ENCODE measurements at regions not wholly inside any gene's neighbourhood (a gene's known extent, or its start where the extent isn't known, plus 50 kb on each side); places are given as distances from the start of the nearest gene placed in this dataset.

- DNase-seq (ENCODE audit: low read depth): no peak
- TF ChIP-seq CTCF (IDR thresholded peaks at IDR 0.05; ENCODE audit: low read depth, low read length, missing control alignments): no peak
Observed at GRCh38 chr13:76014406-76015318, 378.5 kb downstream of the LMO7 start.

GRCh38 chr13:76012091-76012721 lies 376.1 kb downstream of the LMO7 start:
- H3K4me3 ChIP-seq (ENCODE audit: low read depth, low read length): no peak overlapping the region
- no peak for TF ChIP-seq CTCF (IDR thresholded peaks at IDR 0.05; ENCODE audit: low read depth, low read length, missing control alignments)
- no peak for DNase-seq (ENCODE audit: low read depth)

More at GRCh38 chr13:76014406-76015318, 378.5 kb downstream of the LMO7 start:
- H3K4me3 ChIP-seq (ENCODE audit: low read depth, low read length): no peak overlapping the region

GRCh38 chr13:76009267-76009890 lies 373.2 kb downstream of the LMO7 start:
- no peak for TF ChIP-seq CTCF (IDR thresholded peaks at IDR 0.05; ENCODE audit: low read depth, low read length, missing control alignments)
- no peak overlapping the region for H3K4me3 ChIP-seq (ENCODE audit: low read depth, low read length)
- no peak for DNase-seq (ENCODE audit: low read depth)

GRCh38 chr13:76004416-76004815 lies 368.3 kb downstream of the LMO7 start:
- DNase-seq (ENCODE audit: low read depth): no peak
- no peak for TF ChIP-seq CTCF (IDR thresholded peaks at IDR 0.05; ENCODE audit: low read depth, low read length, missing control alignments)
- no peak overlapping the region for H3K4me3 ChIP-seq (ENCODE audit: low read depth, low read length)

- TF ChIP-seq CTCF (IDR thresholded peaks at IDR 0.05; ENCODE audit: low read depth, low read length, missing control alignments): no peak
- H3K4me3 ChIP-seq (ENCODE audit: low read depth, low read length): no peak overlapping the region
- no peak for DNase-seq (ENCODE audit: low read depth)
Observed at GRCh38 chr13:76000131-76000530, 364.0 kb downstream of the LMO7 start.

- H3K4me3 ChIP-seq (ENCODE audit: low read depth, low read length): no peak overlapping the region
- DNase-seq (ENCODE audit: low read depth): no peak
- no peak for TF ChIP-seq CTCF (IDR thresholded peaks at IDR 0.05; ENCODE audit: low read depth, low read length, missing control alignments)
Observed at GRCh38 chr13:75996582-75996981, 360.5 kb downstream of the LMO7 start.
